ENCODE measurements at regions not wholly inside any gene's neighbourhood (a gene's known extent, or its start where the extent isn't known, plus 50 kb on each side); places are given as distances from the start of the nearest gene placed in this dataset.

- Histone ChIP-seq H3K4me1 (ENCODE audit: control insufficient read depth, low read depth, low read length) (no peaks in the 10 kb centered on the region), H3K4me2 (ENCODE audit: low read length) (no peak overlapping the region), H2BK120ac (ENCODE audit: low read depth, low read length) (no peak overlapping the region), H3K18ac (ENCODE audit: low read length) (no peak overlapping the region), H3K27me3 (ENCODE audit: insufficient read depth, low read length, poor library complexity) (no peaks in the 10 kb centered on the region), H4K8ac (ENCODE audit: low read depth, low read length) (no peak overlapping the region), H2AK5ac (ENCODE audit: low read length) (no peak overlapping the region), H3K79me2 (ENCODE audit: control insufficient read depth, insufficient read depth, low read length) (no peaks in the 10 kb centered on the region), H3K9ac (ENCODE audit: low read length) (no peak overlapping the region), H4K5ac (ENCODE audit: low read length) (no peak overlapping the region), H3K4me3 (ENCODE audit: low read length) (no peak overlapping the region), H3K79me1 (ENCODE audit: low read length) (no peaks in the 10 kb centered on the region), H3K23ac (ENCODE audit: low read length) (no peak overlapping the region), H2BK15ac (replicated peaks; ENCODE audit: low read depth) (no peak overlapping the region), H3K4ac (ENCODE audit: low read depth, low read length) (no peak overlapping the region), H3K56ac (ENCODE audit: low read length) (no peak overlapping the region), H3K36me3 (ENCODE audit: control insufficient read depth, insufficient read depth, low read length) (no peaks in the 10 kb centered on the region), H2BK5ac (ENCODE audit: low read length) (no peak overlapping the region), H3K27ac (ENCODE audit: low read depth, low read length) (no peak overlapping the region)
- DNase-seq: no peak
- no CpG with 5 or more reads among the region's 4 CpGs for WGBS (ENCODE audit: extremely low coverage, insufficient coverage, low lambda C conversion rate)
Measured at GRCh38 chr2:59930430-59930829, 623.0 kb downstream of the BCL11A start.

DNA sequence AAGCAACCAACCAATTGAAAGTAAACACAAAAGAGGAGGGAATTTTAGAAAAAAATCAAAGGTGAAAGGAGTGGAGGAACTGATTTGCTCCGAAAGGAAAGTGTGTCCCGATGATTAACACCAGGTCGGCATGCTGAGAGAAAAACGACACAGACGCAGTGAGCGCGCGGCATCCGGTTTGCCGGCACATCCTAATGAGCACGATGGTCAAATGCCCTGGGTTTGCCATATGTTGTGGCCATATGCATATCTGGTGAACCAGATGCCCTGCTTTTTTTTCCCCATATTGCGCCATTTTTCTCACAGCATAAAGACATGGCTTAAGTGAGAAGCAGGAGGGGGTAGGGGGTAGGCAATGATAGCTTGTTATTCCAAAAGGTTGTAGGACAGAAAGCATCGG, 626.7 kb downstream of the BCL11A start:
- no peak overlapping the region for H3K4me3 ChIP-seq (ENCODE audit: low read length)
- H2AK5ac ChIP-seq (ENCODE audit: low read length): no peak overlapping the region
- no peak overlapping the region for H4K8ac ChIP-seq (ENCODE audit: low read depth, low read length)
- H3K23ac ChIP-seq (ENCODE audit: low read length): no peak overlapping the region
- DNase-seq: no peak
- H3K56ac ChIP-seq (ENCODE audit: low read length): no peak overlapping the region
- H2BK120ac ChIP-seq (ENCODE audit: low read depth, low read length): no peak overlapping the region
- no peak overlapping the region for H3K4me2 ChIP-seq (ENCODE audit: low read length)
- H2BK5ac ChIP-seq (ENCODE audit: low read length): no peak overlapping the region
- H3K9ac ChIP-seq (ENCODE audit: low read length): no peak overlapping the region
- H3K27me3 ChIP-seq (ENCODE audit: insufficient read depth, low read length, poor library complexity): no peaks in the 10 kb centered on the region
- H3K18ac ChIP-seq (ENCODE audit: low read length): no peak overlapping the region
- H4K5ac ChIP-seq (ENCODE audit: low read length): no peak overlapping the region
- H3K27ac ChIP-seq (ENCODE audit: low read depth, low read length): no peak overlapping the region
- no peaks in the 10 kb centered on the region for H3K36me3 ChIP-seq (ENCODE audit: control insufficient read depth, insufficient read depth, low read length)
- no peaks in the 10 kb centered on the region for H3K79me2 ChIP-seq (ENCODE audit: control insufficient read depth, insufficient read depth, low read length)
- no peak overlapping the region for H3K4ac ChIP-seq (ENCODE audit: low read depth, low read length)
- peaks cover 6% of the 10 kb centered on the region for H3K4me1 ChIP-seq (ENCODE audit: control insufficient read depth, low read depth, low read length)
- no peaks in the 10 kb centered on the region for H3K79me1 ChIP-seq (ENCODE audit: low read length)
- WGBS (ENCODE audit: extremely low coverage, insufficient coverage, low lambda C conversion rate): no CpG with 5 or more reads among the region's 13 CpGs
- H2BK15ac ChIP-seq (replicated peaks; ENCODE audit: low read depth): no peak overlapping the region

DNA sequence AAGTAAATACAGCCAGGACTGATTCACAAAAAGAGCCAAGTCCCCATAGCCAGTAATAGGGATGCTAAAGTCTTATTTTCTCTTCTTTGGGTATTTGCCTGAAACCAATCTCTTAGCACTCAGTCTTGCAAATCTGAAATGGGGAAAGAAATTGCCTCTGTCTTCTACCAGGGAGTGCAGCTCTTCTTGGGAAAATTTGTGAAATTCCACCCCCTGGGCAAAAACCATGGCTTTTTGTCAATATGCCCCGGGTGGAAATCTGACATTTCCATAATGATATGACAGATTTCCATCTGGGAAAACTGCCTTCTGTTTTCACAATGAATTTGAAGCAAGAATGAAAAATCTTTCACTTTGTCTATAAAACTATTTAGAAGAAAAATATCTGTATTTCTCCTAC, 628.1 kb downstream of the BCL11A start:
- WGBS (ENCODE audit: extremely low coverage, insufficient coverage, low lambda C conversion rate): no CpG with 5 or more reads among the region's 1 CpG
- no peak overlapping the region for H4K5ac ChIP-seq (ENCODE audit: low read length)
- H4K8ac ChIP-seq (ENCODE audit: low read depth, low read length): no peak overlapping the region
- H3K27ac ChIP-seq (ENCODE audit: low read depth, low read length): no peak overlapping the region
- H3K18ac ChIP-seq (ENCODE audit: low read length): no peak overlapping the region
- H3K79me2 ChIP-seq (ENCODE audit: control insufficient read depth, insufficient read depth, low read length): no peaks in the 10 kb centered on the region
- H2BK15ac ChIP-seq (replicated peaks; ENCODE audit: low read depth): no peak overlapping the region
- H3K79me1 ChIP-seq (ENCODE audit: low read length): no peaks in the 10 kb centered on the region
- DNase-seq: no peak
- no peak overlapping the region for H2AK5ac ChIP-seq (ENCODE audit: low read length)
- H3K23ac ChIP-seq (ENCODE audit: low read length): no peak overlapping the region
- H3K4me3 ChIP-seq (ENCODE audit: low read length): no peak overlapping the region
- no peak overlapping the region for H3K9ac ChIP-seq (ENCODE audit: low read length)
- no peak overlapping the region for H3K56ac ChIP-seq (ENCODE audit: low read length)
- no peak overlapping the region for H3K4me2 ChIP-seq (ENCODE audit: low read length)
- no peak overlapping the region for H2BK120ac ChIP-seq (ENCODE audit: low read depth, low read length)
- peaks cover 7% of the 10 kb centered on the region for H3K4me1 ChIP-seq (ENCODE audit: control insufficient read depth, low read depth, low read length)
- no peak overlapping the region for H3K4ac ChIP-seq (ENCODE audit: low read depth, low read length)
- H3K27me3 ChIP-seq (ENCODE audit: insufficient read depth, low read length, poor library complexity): no peaks in the 10 kb centered on the region
- no peak overlapping the region for H2BK5ac ChIP-seq (ENCODE audit: low read length)
- H3K36me3 ChIP-seq (ENCODE audit: control insufficient read depth, insufficient read depth, low read length): no peaks in the 10 kb centered on the region

GRCh38 chr2:59924346-59924745, 629.1 kb downstream of the BCL11A start:
- Histone ChIP-seq H3K27ac (ENCODE audit: low read depth, low read length) (no peak overlapping the region), H3K23ac (ENCODE audit: low read length) (no peak overlapping the region), H2AK5ac (ENCODE audit: low read length) (no peak overlapping the region), H3K79me1 (ENCODE audit: low read length) (no peaks in the 10 kb centered on the region), H3K4me1 (ENCODE audit: control insufficient read depth, low read depth, low read length) (peaks cover 14% of the 10 kb centered on the region), H2BK15ac (replicated peaks; ENCODE audit: low read depth) (no peak overlapping the region), H3K79me2 (ENCODE audit: control insufficient read depth, insufficient read depth, low read length) (no peaks in the 10 kb centered on the region), H3K27me3 (ENCODE audit: insufficient read depth, low read length, poor library complexity) (no peaks in the 10 kb centered on the region), H3K4ac (ENCODE audit: low read depth, low read length) (no peak overlapping the region), H4K5ac (ENCODE audit: low read length) (no peak overlapping the region), H3K4me2 (ENCODE audit: low read length) (no peak overlapping the region), H3K18ac (ENCODE audit: low read length) (no peak overlapping the region), H3K36me3 (ENCODE audit: control insufficient read depth, insufficient read depth, low read length) (no peaks in the 10 kb centered on the region), H2BK5ac (ENCODE audit: low read length) (no peak overlapping the region), H3K9ac (ENCODE audit: low read length) (no peak overlapping the region), H4K8ac (ENCODE audit: low read depth, low read length) (no peak overlapping the region), H3K56ac (ENCODE audit: low read length) (no peak overlapping the region), H2BK120ac (ENCODE audit: low read depth, low read length) (no peak overlapping the region), H3K4me3 (ENCODE audit: low read length) (no peak overlapping the region)
- DNase-seq: no peak
- WGBS (ENCODE audit: extremely low coverage, insufficient coverage, low lambda C conversion rate): no CpG with 5 or more reads among the region's 1 CpG

DNA sequence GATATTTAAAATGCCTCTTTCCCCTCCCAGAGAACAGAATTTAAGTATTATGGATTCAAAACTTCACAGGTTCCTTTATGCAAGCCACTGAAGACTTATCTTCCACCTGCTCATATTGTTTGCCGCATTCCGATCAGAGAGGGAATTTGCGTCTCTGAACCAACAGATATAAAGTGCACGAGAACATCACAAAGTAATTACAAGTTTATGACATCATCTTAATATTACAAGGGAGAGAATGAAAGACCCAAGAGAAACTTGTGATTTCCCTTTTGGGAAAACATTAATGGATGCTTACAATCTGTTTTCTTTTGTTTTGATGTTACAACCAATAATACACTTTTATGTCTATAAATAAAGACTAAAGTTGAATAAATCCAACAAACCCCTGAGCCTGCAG, 631.0 kb downstream of the BCL11A start:
- H3K36me3 ChIP-seq (ENCODE audit: control insufficient read depth, insufficient read depth, low read length): no peaks in the 10 kb centered on the region
- H3K56ac ChIP-seq (ENCODE audit: low read length): no peak overlapping the region
- no peak overlapping the region for H2BK120ac ChIP-seq (ENCODE audit: low read depth, low read length)
- no peak overlapping the region for H2AK5ac ChIP-seq (ENCODE audit: low read length)
- no peak overlapping the region for H3K27ac ChIP-seq (ENCODE audit: low read depth, low read length)
- H3K23ac ChIP-seq (ENCODE audit: low read length): no peak overlapping the region
- no peak overlapping the region for H3K18ac ChIP-seq (ENCODE audit: low read length)
- no peak overlapping the region for H3K4me2 ChIP-seq (ENCODE audit: low read length)
- no peak for DNase-seq
- H4K8ac ChIP-seq (ENCODE audit: low read depth, low read length): no peak overlapping the region
- H3K79me1 ChIP-seq (ENCODE audit: low read length): no peaks in the 10 kb centered on the region
- no peaks in the 10 kb centered on the region for H3K27me3 ChIP-seq (ENCODE audit: insufficient read depth, low read length, poor library complexity)
- H3K9ac ChIP-seq (ENCODE audit: low read length): no peak overlapping the region
- H3K79me2 ChIP-seq (ENCODE audit: control insufficient read depth, insufficient read depth, low read length): no peaks in the 10 kb centered on the region
- H3K4me3 ChIP-seq (ENCODE audit: low read length): no peak overlapping the region
- H2BK5ac ChIP-seq (ENCODE audit: low read length): no peak overlapping the region
- WGBS (ENCODE audit: extremely low coverage, insufficient coverage, low lambda C conversion rate): no CpG with 5 or more reads among the region's 4 CpGs
- H3K4me1 ChIP-seq (ENCODE audit: control insufficient read depth, low read depth, low read length): peaks cover 14% of the 10 kb centered on the region
- H2BK15ac ChIP-seq (replicated peaks; ENCODE audit: low read depth): no peak overlapping the region
- H4K5ac ChIP-seq (ENCODE audit: low read length): no peak overlapping the region
- no peak overlapping the region for H3K4ac ChIP-seq (ENCODE audit: low read depth, low read length)

- no peak for DNase-seq
- H3K9ac ChIP-seq (ENCODE audit: low read length): no peak overlapping the region
- no peak overlapping the region for H3K4ac ChIP-seq (ENCODE audit: low read depth, low read length)
Measured at GRCh38 chr2:59921743-59922142, 631.7 kb downstream of the BCL11A start.

More at GRCh38 chr2:59921743-59922142, 631.7 kb downstream of the BCL11A start:
- H3K4me1 ChIP-seq (ENCODE audit: control insufficient read depth, low read depth, low read length): peaks cover 14% of the 10 kb centered on the region
- no peak overlapping the region for H4K8ac ChIP-seq (ENCODE audit: low read depth, low read length)
- H3K27me3 ChIP-seq (ENCODE audit: insufficient read depth, low read length, poor library complexity): no peaks in the 10 kb centered on the region
- no peak overlapping the region for H2BK120ac ChIP-seq (ENCODE audit: low read depth, low read length)
- H3K4me3 ChIP-seq (ENCODE audit: low read length): no peak overlapping the region
- H2BK15ac ChIP-seq (replicated peaks; ENCODE audit: low read depth): no peak overlapping the region
- WGBS (ENCODE audit: extremely low coverage, insufficient coverage, low lambda C conversion rate): no CpG with 5 or more reads among the region's 4 CpGs
- no peak overlapping the region for H3K4me2 ChIP-seq (ENCODE audit: low read length)
- no peaks in the 10 kb centered on the region for H3K79me1 ChIP-seq (ENCODE audit: low read length)
- no peaks in the 10 kb centered on the region for H3K36me3 ChIP-seq (ENCODE audit: control insufficient read depth, insufficient read depth, low read length)
- H2AK5ac ChIP-seq (ENCODE audit: low read length): no peak overlapping the region
- no peak overlapping the region for H3K23ac ChIP-seq (ENCODE audit: low read length)
- H3K79me2 ChIP-seq (ENCODE audit: control insufficient read depth, insufficient read depth, low read length): no peaks in the 10 kb centered on the region
- H3K56ac ChIP-seq (ENCODE audit: low read length): no peak overlapping the region
- H3K18ac ChIP-seq (ENCODE audit: low read length): no peak overlapping the region
- peak overlapping the region; percentile 10 for H2BK5ac ChIP-seq (ENCODE audit: low read length)
- no peak overlapping the region for H4K5ac ChIP-seq (ENCODE audit: low read length)
- H3K27ac ChIP-seq (ENCODE audit: low read depth, low read length): no peak overlapping the region

Data from mesendoderm (in vitro differentiated cells).